ENCODE measurements at regions not wholly inside any gene's neighbourhood (a gene's known extent, or its start where the extent isn't known, plus 50 kb on each side); places are given as distances from the start of the nearest gene placed in this dataset.
"Not testable (repeated sequence)": the region's sequence is repeated elsewhere in the genome, so short reads cannot be mapped to it uniquely, and the experiment has no call there.

- DNase-seq (ENCODE audit: low spot score): no peak
Measured at GRCh38 chr3:144821583-144821982, 850.0 kb downstream of the DIPK2A start.

- peak; percentile 10 for DNase-seq (ENCODE audit: low spot score)
Measured at GRCh38 chr3:144822671-144823070, 851.0 kb downstream of the DIPK2A start.

- DNase-seq (ENCODE audit: low spot score): no peak
Measured at GRCh38 chr3:144831955-144832716, 860.5 kb downstream of the DIPK2A start.

- DNase-seq (ENCODE audit: low spot score): no peak
Measured at GRCh38 chr3:144839991-144840390, 868.4 kb downstream of the DIPK2A start.

GRCh38 chr3:144840866-144841265 lies 869.2 kb downstream of the DIPK2A start:
- DNase-seq (ENCODE audit: low spot score): no peak

- DNase-seq (ENCODE audit: low spot score): no peak
Measured at GRCh38 chr3:144843099-144843498, 871.5 kb downstream of the DIPK2A start.

- DNase-seq (ENCODE audit: low spot score): no peak
Measured at GRCh38 chr3:144852999-144853398, 881.4 kb downstream of the DIPK2A start.

GRCh38 chr3:144854020-144854419 lies 882.4 kb downstream of the DIPK2A start:
- DNase-seq (ENCODE audit: low spot score): not testable (repeated sequence)

- DNase-seq (ENCODE audit: low spot score): no peak
Measured at GRCh38 chr3:144859161-144859560, 887.5 kb downstream of the DIPK2A start.

GRCh38 chr3:144864646-144865045 lies 893.0 kb downstream of the DIPK2A start:
- DNase-seq (ENCODE audit: low spot score): no peak

GRCh38 chr3:144865948-144866347 lies 894.3 kb downstream of the DIPK2A start:
- no peak for DNase-seq (ENCODE audit: low spot score)

- no peak for DNase-seq (ENCODE audit: low spot score)
Measured at GRCh38 chr3:144866476-144866875, 894.9 kb downstream of the DIPK2A start.

- no peak for DNase-seq (ENCODE audit: low spot score)
Measured at GRCh38 chr3:144868506-144868905, 896.9 kb downstream of the DIPK2A start.

- DNase-seq (ENCODE audit: low spot score): no peak
Measured at GRCh38 chr3:144873066-144873465, 901.4 kb downstream of the DIPK2A start.

GRCh38 chr3:144875211-144875610 lies 903.6 kb downstream of the DIPK2A start:
- DNase-seq (ENCODE audit: low spot score): no peak

- no peak for DNase-seq (ENCODE audit: low spot score)
Measured at GRCh38 chr3:144877356-144877755, 905.7 kb downstream of the DIPK2A start.

- no peak for DNase-seq (ENCODE audit: low spot score)
Measured at GRCh38 chr3:144879701-144880100, 908.1 kb downstream of the DIPK2A start.

GRCh38 chr3:144893980-144894379 lies 922.4 kb downstream of the DIPK2A start:
- no peak for DNase-seq (ENCODE audit: low spot score)

GRCh38 chr3:144894576-144894975 lies 923.0 kb downstream of the DIPK2A start:
- no peak for DNase-seq (ENCODE audit: low spot score)

GRCh38 chr3:144900366-144900765 lies 928.7 kb downstream of the DIPK2A start:
- DNase-seq (ENCODE audit: low spot score): no peak

- not testable (repeated sequence) for DNase-seq (ENCODE audit: low spot score)
Measured at GRCh38 chr3:144907581-144907980, 936.0 kb downstream of the DIPK2A start.

GRCh38 chr3:144912968-144913367 lies 941.3 kb downstream of the DIPK2A start:
- DNase-seq (ENCODE audit: low spot score): no peak

GRCh38 chr3:144915202-144915601 lies 943.6 kb downstream of the DIPK2A start:
- DNase-seq (ENCODE audit: low spot score): no peak

- no peak for DNase-seq (ENCODE audit: low spot score)
Measured at GRCh38 chr3:144921710-144922109, 950.1 kb downstream of the DIPK2A start.
